Naive B cell (primary cell): ENCODE measurements at regions not wholly inside any gene's neighbourhood (a gene's known extent, or its start where the extent isn't known, plus 50 kb on each side); places are given as distances from the start of the nearest gene placed in this dataset.
A peak's percentile ranks its signal among the peaks of the same experiment; 100 is the strongest.
"Not testable (repeated sequence)": the region's sequence is repeated elsewhere in the genome, so short reads cannot be mapped to it uniquely, and the experiment has no call there.

Source experiments
- ATAC-seq, 2 donors: fragments of 150-1000 bp; cut with Tn5 transposase; 2 replicates each; pipeline ENCODE4 v1.10.0; 2021; ENCODE audit warnings: low read depth in 2 of 2, mild to moderate bottlenecking in 2 of 2, moderate library complexity in 2 of 2
- DNase-seq: peaks from one replicate; pipeline ENCODE4 v3.0.0; 2022
- H3K27ac Mint-ChIP-seq, 6 donors: one replicate each; pipeline ENCODE4 v1.8.0; 2020 to 2022; ENCODE audit warnings: mild to moderate bottlenecking in 6 of 6, mixed read lengths in 6 of 6, moderate library complexity in 5 of 6, inconsistent platforms in 2 of 6
- H3K27me3 Mint-ChIP-seq, 3 donors: one replicate each; pipeline ENCODE4 v1.8.0; 2021 to 2022; ENCODE audit warnings: mixed read lengths in 3 of 3, mild to moderate bottlenecking in 1 of 3
- H3K36me3 Mint-ChIP-seq, 2 donors: one replicate each; pipeline ENCODE4 v1.8.0; 2020 to 2022; ENCODE audit warnings: mixed read lengths in 2 of 2, inconsistent platforms in 1 of 2, mild to moderate bottlenecking in 1 of 2
- H3K4me1 Mint-ChIP-seq, 3 donors: one replicate each; pipeline ENCODE4 v1.8.0; 2020 to 2022; ENCODE audit warnings: mixed read lengths in 3 of 3, inconsistent platforms in 1 of 3, mild to moderate bottlenecking in 1 of 3, moderate library complexity in 1 of 3
- H3K4me3 Mint-ChIP-seq, 8 donors: one replicate each; pipeline ENCODE4 v1.8.0; 2020 to 2022; ENCODE audit warnings: mild to moderate bottlenecking in 8 of 8, mixed read lengths in 8 of 8, moderate library complexity in 8 of 8, inconsistent platforms in 2 of 8
- H3K9me3 Mint-ChIP-seq, 7 donors: one replicate each; pipeline ENCODE4 v1.8.0; 2020 to 2022; ENCODE audit warnings: mixed read lengths in 7 of 7, mild to moderate bottlenecking in 5 of 7, inconsistent platforms in 2 of 7, moderate library complexity in 1 of 7

GRCh38 chr2:12897181-12897580 is 180.4 kb downstream of the TRIB2 start:
- Mint-ChIP-seq H3K4me3 (no peak overlapping the region), H3K27me3 (peaks cover 9 to 26% (median 13%) of the 10 kb centered on the region in 3 donors)
- peak in 1 of 2 donors; percentile 34 for ATAC-seq

GRCh38 chr2:12903272-12903671 is 186.5 kb downstream of the TRIB2 start:
- no peak overlapping the region for H3K27ac Mint-ChIP-seq
- no peaks in the 10 kb centered on the region for H3K9me3 Mint-ChIP-seq
- no peak overlapping the region for H3K4me3 Mint-ChIP-seq
- H3K27me3 Mint-ChIP-seq: peaks cover 9 to 15% (median 10%) of the 10 kb centered on the region in 3 donors
- no peaks in the 10 kb centered on the region for H3K36me3 Mint-ChIP-seq
- ATAC-seq (no peak), DNase-seq (no peak)
- no peaks in the 10 kb centered on the region for H3K4me1 Mint-ChIP-seq

More at GRCh38 chr2:12897181-12897580, 180.4 kb downstream of the TRIB2 start:
- H3K36me3 Mint-ChIP-seq: peaks cover 0 to 13% of the 10 kb centered on the region in 2 donors
- peaks cover 2 to 22% (median 16%) of the 10 kb centered on the region in 7 donors for H3K9me3 Mint-ChIP-seq
- H3K4me1 Mint-ChIP-seq: peaks cover 7 to 8% (median 7%) of the 10 kb centered on the region in 3 donors
- no peak for DNase-seq
- H3K27ac Mint-ChIP-seq: no peak overlapping the region

GRCh38 chr2:12910431-12910830 is 193.7 kb downstream of the TRIB2 start:
- Mint-ChIP-seq H3K27me3 (peaks cover 16 to 36% (median 22%) of the 10 kb centered on the region in 3 donors), H3K4me3 (no peak overlapping the region), H3K4me1 (no peaks in the 10 kb centered on the region), H3K9me3 (peaks cover 0 to 3% (median 0%) of the 10 kb centered on the region in 7 donors), H3K27ac (no peak overlapping the region), H3K36me3 (no peaks in the 10 kb centered on the region)
- DNase-seq (no peak), ATAC-seq (no peak)

- DNase-seq (no peak), ATAC-seq (no peak)
- H3K9me3 Mint-ChIP-seq: peaks cover 0 to 2% (median 0%) of the 10 kb centered on the region in 7 donors
- no peak overlapping the region for H3K27ac Mint-ChIP-seq
- no peak overlapping the region for H3K4me3 Mint-ChIP-seq
- H3K36me3 Mint-ChIP-seq: peaks cover 0 to 7% of the 10 kb centered on the region in 2 donors
- no peaks in the 10 kb centered on the region for H3K4me1 Mint-ChIP-seq
- peaks cover 13 to 37% (median 30%) of the 10 kb centered on the region in 3 donors for H3K27me3 Mint-ChIP-seq
These were observed 199.1 kb downstream of the TRIB2 start for GRCh38 chr2:12915787-12916186.

- peaks cover 0 to 2% (median 0%) of the 10 kb centered on the region in 7 donors for H3K9me3 Mint-ChIP-seq
- no peak overlapping the region for H3K27ac Mint-ChIP-seq
- no peak for DNase-seq
- peaks cover 23 to 51% (median 25%) of the 10 kb centered on the region in 3 donors for H3K27me3 Mint-ChIP-seq
- no peaks in the 10 kb centered on the region for H3K4me1 Mint-ChIP-seq
- ATAC-seq: no peak
- peak overlapping the region in 1 of 8 donors; percentile 54 for H3K4me3 Mint-ChIP-seq
- peaks cover 0 to 14% of the 10 kb centered on the region in 2 donors for H3K36me3 Mint-ChIP-seq
These were observed 201.6 kb downstream of the TRIB2 start for GRCh38 chr2:12918138-12918834.

GRCh38 chr2:12918835-12919445 is 202.2 kb downstream of the TRIB2 start:
- no peak overlapping the region for H3K4me3 Mint-ChIP-seq
- H3K27me3 Mint-ChIP-seq: peaks cover 25 to 55% (median 26%) of the 10 kb centered on the region in 3 donors
- peaks cover 0 to 2% (median 0%) of the 10 kb centered on the region in 7 donors for H3K9me3 Mint-ChIP-seq
- no peaks in the 10 kb centered on the region for H3K4me1 Mint-ChIP-seq
- H3K27ac Mint-ChIP-seq: no peak overlapping the region
- H3K36me3 Mint-ChIP-seq: peaks cover 0 to 14% of the 10 kb centered on the region in 2 donors
- ATAC-seq (no peak), DNase-seq (no peak)

- DNase-seq (no peak), ATAC-seq (no peak)
- Mint-ChIP-seq H3K36me3 (peaks cover 0 to 14% of the 10 kb centered on the region in 2 donors), H3K27me3 (peaks cover 30 to 54% (median 37%) of the 10 kb centered on the region in 3 donors), H3K4me1 (no peaks in the 10 kb centered on the region), H3K4me3 (no peak overlapping the region), H3K9me3 (peaks cover 0 to 2% (median 0%) of the 10 kb centered on the region in 7 donors), H3K27ac (no peak overlapping the region)
These were observed 204.6 kb downstream of the TRIB2 start for GRCh38 chr2:12921321-12921720.

GRCh38 chr2:12923907-12924610 is 207.3 kb downstream of the TRIB2 start:
- DNase-seq (no peak), ATAC-seq (no peak)
- Mint-ChIP-seq H3K27ac (no peak overlapping the region), H3K9me3 (peaks cover 0 to 2% (median 0%) of the 10 kb centered on the region in 7 donors), H3K4me3 (no peak overlapping the region), H3K36me3 (peaks cover 0 to 7% of the 10 kb centered on the region in 2 donors), H3K4me1 (peaks cover 0 to 8% (median 3%) of the 10 kb centered on the region in 3 donors), H3K27me3 (peaks cover 30 to 46% (median 37%) of the 10 kb centered on the region in 3 donors)

GRCh38 chr2:12926641-12927040 is 209.9 kb downstream of the TRIB2 start:
- not testable (repeated sequence) for H3K9me3 Mint-ChIP-seq, H3K4me1 Mint-ChIP-seq, H3K27ac Mint-ChIP-seq, H3K36me3 Mint-ChIP-seq, H3K4me3 Mint-ChIP-seq, DNase-seq, ATAC-seq
- H3K27me3 Mint-ChIP-seq: peaks cover 22 to 30% (median 24%) of the 10 kb centered on the region in 3 donors

- ATAC-seq: no peak
- H3K27ac Mint-ChIP-seq: peak overlapping the region in 1 of 6 donors; percentile 47
These were observed 211.6 kb downstream of the TRIB2 start for GRCh38 chr2:12928197-12928774.

GRCh38 chr2:12928775-12929401 is 212.2 kb downstream of the TRIB2 start:
- peaks cover 3 to 10% (median 5%) of the 10 kb centered on the region in 3 donors for H3K4me1 Mint-ChIP-seq
- H3K9me3 Mint-ChIP-seq: no peaks in the 10 kb centered on the region
- DNase-seq (no peak), ATAC-seq (no peak)
- peak overlapping the region in 1 of 6 donors; percentile 47 for H3K27ac Mint-ChIP-seq
- no peak overlapping the region for H3K4me3 Mint-ChIP-seq
- H3K36me3 Mint-ChIP-seq: no peaks in the 10 kb centered on the region
- H3K27me3 Mint-ChIP-seq: peaks cover 12 to 16% (median 13%) of the 10 kb centered on the region in 3 donors

More at GRCh38 chr2:12928197-12928774, 211.6 kb downstream of the TRIB2 start:
- H3K4me3 Mint-ChIP-seq: no peak overlapping the region
- peaks cover 3 to 10% (median 5%) of the 10 kb centered on the region in 3 donors for H3K4me1 Mint-ChIP-seq
- H3K9me3 Mint-ChIP-seq: no peaks in the 10 kb centered on the region
- DNase-seq: no peak
- peaks cover 14 to 16% (median 16%) of the 10 kb centered on the region in 3 donors for H3K27me3 Mint-ChIP-seq
- H3K36me3 Mint-ChIP-seq: no peaks in the 10 kb centered on the region

GRCh38 chr2:12929758-12930157 is 213.0 kb downstream of the TRIB2 start:
- no peaks in the 10 kb centered on the region for H3K36me3 Mint-ChIP-seq
- ATAC-seq (no peak), DNase-seq (no peak)
- H3K27ac Mint-ChIP-seq: no peak overlapping the region
- peaks cover 3 to 10% (median 5%) of the 10 kb centered on the region in 3 donors for H3K4me1 Mint-ChIP-seq
- H3K9me3 Mint-ChIP-seq: no peaks in the 10 kb centered on the region
- H3K27me3 Mint-ChIP-seq: peaks cover 7 to 13% (median 12%) of the 10 kb centered on the region in 3 donors
- H3K4me3 Mint-ChIP-seq: no peak overlapping the region

- peaks cover 3 to 10% (median 5%) of the 10 kb centered on the region in 3 donors for H3K4me1 Mint-ChIP-seq
- no peak overlapping the region for H3K4me3 Mint-ChIP-seq
- peaks cover 5 to 15% (median 12%) of the 10 kb centered on the region in 3 donors for H3K27me3 Mint-ChIP-seq
- no peaks in the 10 kb centered on the region for H3K9me3 Mint-ChIP-seq
- no peaks in the 10 kb centered on the region for H3K36me3 Mint-ChIP-seq
- no peak for DNase-seq
- H3K27ac Mint-ChIP-seq: no peak overlapping the region
- ATAC-seq: no peak
These were observed 213.7 kb downstream of the TRIB2 start for GRCh38 chr2:12930391-12930790.
